ENCODE measurements at regions not wholly inside any gene's neighbourhood (a gene's known extent, or its start where the extent isn't known, plus 50 kb on each side); places are given as distances from the start of the nearest gene placed in this dataset.

DNA sequence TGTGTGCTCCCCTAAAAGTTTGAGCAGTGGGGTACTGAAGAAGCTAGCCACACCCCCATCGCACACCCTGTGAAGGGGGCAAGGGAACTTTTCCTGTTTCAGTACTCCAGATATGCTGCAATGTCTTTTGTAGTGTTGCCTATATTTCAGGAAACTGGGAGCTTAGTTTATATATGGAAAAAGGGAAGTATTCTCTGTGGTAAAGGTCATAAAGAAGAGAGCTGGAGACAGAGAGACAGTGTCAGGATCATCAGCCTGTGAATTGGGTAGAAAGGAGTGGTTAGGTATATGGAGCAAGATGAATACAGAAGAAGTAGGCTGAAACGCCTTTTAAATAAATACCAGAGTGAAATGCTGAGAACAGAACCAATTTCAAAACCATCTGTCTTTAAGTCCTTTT, 82.2 kb upstream of the C9orf72 start:
- Histone ChIP-seq H2AFZ (ENCODE audit: low read length) (no peak overlapping the region), H4K20me1 (ENCODE audit: control insufficient read depth, insufficient read depth, insufficient read length) (no peaks in the 10 kb centered on the region), H3K14ac (ENCODE audit: insufficient read depth, low read length) (no peak overlapping the region), H3K79me1 (ENCODE audit: insufficient read depth, low read depth, low read length, poor library complexity, severe bottlenecking) (no peaks in the 10 kb centered on the region), H4K5ac (ENCODE audit: insufficient read length, low read depth, low read length) (no peak overlapping the region), H3K18ac (ENCODE audit: insufficient read length, low read depth, low read length) (no peak overlapping the region), H2BK15ac (ENCODE audit: low read depth, low read length) (no peak overlapping the region), H4K91ac (ENCODE audit: insufficient read length, low read depth, low read length) (no peak overlapping the region), H3K79me2 (ENCODE audit: insufficient read depth, low read length) (no peaks in the 10 kb centered on the region), H3K27me3 (ENCODE audit: insufficient read depth, low read length) (no peaks in the 10 kb centered on the region), H2BK12ac (ENCODE audit: insufficient read length, low read depth, low read length) (no peak overlapping the region), H3K4ac (ENCODE audit: low read depth, low read length) (no peak overlapping the region), H2BK120ac (ENCODE audit: low read depth, low read length, poor library complexity, severe bottlenecking) (no peak overlapping the region), H3K23ac (ENCODE audit: insufficient read length, low read depth, low read length) (no peak overlapping the region), H2BK20ac (ENCODE audit: low read depth, low read length, poor library complexity, severe bottlenecking) (no peak overlapping the region), H3K23me2 (ENCODE audit: insufficient read length, low read depth, low read length, poor library complexity, severe bottlenecking) (no peaks in the 10 kb centered on the region), H3K9me3 (ENCODE audit: control insufficient read depth, low read depth, low read length) (no peaks in the 10 kb centered on the region), H3K4me1 (ENCODE audit: insufficient read depth, low read length) (no peaks in the 10 kb centered on the region), H3K27ac (ENCODE audit: insufficient read length, low read depth, low read length) (no peak overlapping the region), H4K8ac (replicated peaks; ENCODE audit: insufficient read length, low read depth, low read length) (no peak overlapping the region), H3K56ac (ENCODE audit: insufficient read length, low read depth, low read length) (no peak overlapping the region), H3K9ac (ENCODE audit: extremely low read depth, insufficient read length, low read length) (no peak overlapping the region), H3T11ph (ENCODE audit: low read length) (no peak overlapping the region), H3K4me2 (ENCODE audit: insufficient read depth, insufficient read length, low read length) (no peak overlapping the region), H2AK5ac (ENCODE audit: insufficient read length, low read length) (no peak overlapping the region), H2BK5ac (ENCODE audit: insufficient read length, low read length) (no peak overlapping the region)
- Mint-ChIP-seq H3K4me3 (no peak overlapping the region), H3K36me3 (ENCODE audit: insufficient read depth in 1 of 3, low read depth in 3 of 3) (no peaks in the 10 kb centered on the region), H3K27me3 (ENCODE audit: low read depth) (no peaks in the 10 kb centered on the region; the same call in 1 of the 2 replicates), H3K4me1 (no peaks in the 10 kb centered on the region; a peak in 1 of 4 replicates), H3K9me3 (no peaks in the 10 kb centered on the region), H3K27ac (no peak overlapping the region)
- TF ChIP-seq, protein P1, sequence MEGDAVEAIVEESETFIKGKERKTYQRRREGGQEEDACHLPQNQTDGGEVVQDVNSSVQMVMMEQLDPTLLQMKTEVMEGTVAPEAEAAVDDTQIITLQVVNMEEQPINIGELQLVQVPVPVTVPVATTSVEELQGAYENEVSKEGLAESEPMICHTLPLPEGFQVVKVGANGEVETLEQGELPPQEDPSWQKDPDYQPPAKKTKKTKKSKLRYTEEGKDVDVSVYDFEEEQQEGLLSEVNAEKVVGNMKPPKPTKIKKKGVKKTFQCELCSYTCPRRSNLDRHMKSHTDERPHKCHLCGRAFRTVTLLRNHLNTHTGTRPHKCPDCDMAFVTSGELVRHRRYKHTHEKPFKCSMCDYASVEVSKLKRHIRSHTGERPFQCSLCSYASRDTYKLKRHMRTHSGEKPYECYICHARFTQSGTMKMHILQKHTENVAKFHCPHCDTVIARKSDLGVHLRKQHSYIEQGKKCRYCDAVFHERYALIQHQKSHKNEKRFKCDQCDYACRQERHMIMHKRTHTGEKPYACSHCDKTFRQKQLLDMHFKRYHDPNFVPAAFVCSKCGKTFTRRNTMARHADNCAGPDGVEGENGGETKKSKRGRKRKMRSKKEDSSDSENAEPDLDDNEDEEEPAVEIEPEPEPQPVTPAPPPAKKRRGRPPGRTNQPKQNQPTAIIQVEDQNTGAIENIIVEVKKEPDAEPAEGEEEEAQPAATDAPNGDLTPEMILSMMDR (conservative IDR thresholded peaks at IDR 0.05), result no peak
- no CpG with 5 or more reads among the region's 2 CpGs for WGBS (ENCODE audit: extremely low coverage, insufficient read length, low lambda C conversion rate)
- no peak for DNase-seq

Measured in H9 (cell line).